AG09309 (cell line): ENCODE measurements at regions not wholly inside any gene's neighbourhood (a gene's known extent, or its start where the extent isn't known, plus 50 kb on each side); places are given as distances from the start of the nearest gene placed in this dataset.
"Not testable (repeated sequence)": the region's sequence is repeated elsewhere in the genome, so short reads cannot be mapped to it uniquely, and the experiment has no call there.

Source experiments
- DNase-seq: peaks from one replicate; pipeline ENCODE4 v3.0.0-alpha.2; 2010; ENCODE audit warnings: low read depth
- H3K4me3 ChIP-seq: 2 replicates; pipeline ENCODE4 v1.5.1; 2011; ENCODE audit warnings: mild to moderate bottlenecking, low read depth, low read length, moderate library complexity; ENCODE audit not compliant: control insufficient read depth
- TF ChIP-seq, protein P1 (sequence below): IDR thresholded peaks from 2 replicates; pipeline ENCODE4 v1.5.1; 2011; ENCODE audit warnings: mild to moderate bottlenecking, low read depth, low read length, inconsistent platforms; ENCODE audit not compliant: insufficient read depth, control insufficient read depth; ENCODE audit errors: missing control alignments

DNA sequence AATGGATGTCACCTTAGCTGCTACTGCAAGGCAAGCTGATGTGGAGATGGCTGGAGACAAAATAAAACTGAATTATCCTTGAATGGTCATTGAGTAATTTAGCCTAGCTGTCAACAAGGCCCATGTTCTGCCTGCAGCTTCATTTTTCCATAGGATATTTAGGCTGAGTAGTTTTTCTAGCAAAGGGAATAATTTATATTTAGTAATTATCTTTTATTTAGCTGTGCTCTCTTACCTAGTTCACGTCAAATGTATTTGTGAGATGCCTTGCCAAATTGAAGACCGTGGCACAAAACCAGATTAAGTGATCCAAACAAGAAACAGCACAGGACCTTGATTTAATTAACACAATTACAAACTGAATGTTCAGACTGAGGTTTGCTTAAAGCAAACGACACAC is 77.4 kb upstream of the CEP162 start:
- TF ChIP-seq, protein P1, sequence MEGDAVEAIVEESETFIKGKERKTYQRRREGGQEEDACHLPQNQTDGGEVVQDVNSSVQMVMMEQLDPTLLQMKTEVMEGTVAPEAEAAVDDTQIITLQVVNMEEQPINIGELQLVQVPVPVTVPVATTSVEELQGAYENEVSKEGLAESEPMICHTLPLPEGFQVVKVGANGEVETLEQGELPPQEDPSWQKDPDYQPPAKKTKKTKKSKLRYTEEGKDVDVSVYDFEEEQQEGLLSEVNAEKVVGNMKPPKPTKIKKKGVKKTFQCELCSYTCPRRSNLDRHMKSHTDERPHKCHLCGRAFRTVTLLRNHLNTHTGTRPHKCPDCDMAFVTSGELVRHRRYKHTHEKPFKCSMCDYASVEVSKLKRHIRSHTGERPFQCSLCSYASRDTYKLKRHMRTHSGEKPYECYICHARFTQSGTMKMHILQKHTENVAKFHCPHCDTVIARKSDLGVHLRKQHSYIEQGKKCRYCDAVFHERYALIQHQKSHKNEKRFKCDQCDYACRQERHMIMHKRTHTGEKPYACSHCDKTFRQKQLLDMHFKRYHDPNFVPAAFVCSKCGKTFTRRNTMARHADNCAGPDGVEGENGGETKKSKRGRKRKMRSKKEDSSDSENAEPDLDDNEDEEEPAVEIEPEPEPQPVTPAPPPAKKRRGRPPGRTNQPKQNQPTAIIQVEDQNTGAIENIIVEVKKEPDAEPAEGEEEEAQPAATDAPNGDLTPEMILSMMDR: no peak
- no peak overlapping the region for H3K4me3 ChIP-seq
- DNase-seq: no peak

- not testable (repeated sequence) for H3K4me3 ChIP-seq, DNase-seq
Observed at GRCh38 chr6:84291033-84291432, 63.6 kb upstream of the CEP162 start.

- no peak for DNase-seq
- TF ChIP-seq, protein P1: peak; percentile 18
- H3K4me3 ChIP-seq: no peak overlapping the region
Observed at GRCh38 chr6:84284428-84285049, 57.1 kb upstream of the CEP162 start.

GRCh38 chr6:84282550-84282949 is 55.1 kb upstream of the CEP162 start:
- no peak overlapping the region for H3K4me3 ChIP-seq
- TF ChIP-seq, protein P1: no peak
- DNase-seq: peak; percentile 28

DNA sequence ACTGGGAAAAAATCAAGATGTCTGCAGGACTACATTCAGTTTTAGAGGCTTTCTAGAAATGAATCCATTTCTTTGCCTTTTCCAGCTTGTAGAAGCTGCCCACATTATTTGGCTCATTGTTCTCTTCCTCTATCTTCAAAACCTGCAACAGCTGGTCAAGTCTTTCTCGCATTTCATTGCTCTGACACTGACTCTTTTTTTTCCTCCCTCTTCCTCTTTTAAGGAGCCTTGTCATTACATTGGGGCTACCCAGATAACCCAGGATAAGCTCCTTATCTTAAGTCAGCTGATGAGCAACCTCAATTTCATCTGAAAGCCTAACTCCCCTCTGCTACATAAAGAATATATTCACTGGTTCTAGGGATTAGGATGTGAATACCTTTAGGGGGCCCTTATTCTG is 53.2 kb upstream of the CEP162 start:
- TF ChIP-seq, protein P1: no peak
- DNase-seq: no peak
- no peak overlapping the region for H3K4me3 ChIP-seq

DNA sequence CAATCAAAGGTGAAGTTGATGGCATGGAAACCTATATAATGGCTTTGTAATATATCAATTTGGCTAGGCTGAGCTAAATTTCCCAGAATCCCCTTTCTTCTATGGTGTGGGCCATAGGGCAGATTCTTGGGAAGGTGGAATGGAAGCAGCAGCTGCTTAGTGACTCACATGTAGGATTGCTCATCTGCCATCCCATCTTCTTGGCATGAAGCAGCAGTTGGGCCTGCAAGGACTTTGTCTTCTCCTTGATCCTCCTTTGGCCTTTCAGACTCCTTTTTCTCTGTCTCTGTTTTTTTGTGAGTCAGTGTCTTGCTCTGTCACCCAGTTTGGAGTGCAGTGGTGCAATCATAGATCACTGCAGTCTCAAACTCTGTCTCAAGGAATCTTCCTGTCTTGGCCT is 52.6 kb upstream of the CEP162 start:
- TF ChIP-seq, protein P1: no peak
- DNase-seq: peak; percentile 20
- H3K4me3 ChIP-seq: no peak overlapping the region

GRCh38 chr6:84278321-84278998 is 51.0 kb upstream of the CEP162 start:
- no peak for DNase-seq
- no peak overlapping the region for H3K4me3 ChIP-seq
- TF ChIP-seq, protein P1: no peak
